OCI-LY3 (cell line): ENCODE measurements at regions not wholly inside any gene's neighbourhood (a gene's known extent, or its start where the extent isn't known, plus 50 kb on each side); places are given as distances from the start of the nearest gene placed in this dataset.

Source experiments
- EZH2phosphoT487 ChIP-seq: fragments of 200-600 bp; shearing (Covaris generic); IDR thresholded peaks from 2 replicates; pipeline ENCODE4 v1.6.1; 2018; ENCODE audit warnings: antibody characterized with exemption, mixed run types, low read depth
- TF ChIP-seq, protein P1 (sequence below): fragments of 200-600, 300-600 bp; sonication (generic); IDR thresholded peaks from 2 replicates; pipeline ENCODE4 v1.5.1; 2014; ENCODE audit warnings: antibody characterized with exemption, low read length, low read depth

DNA sequence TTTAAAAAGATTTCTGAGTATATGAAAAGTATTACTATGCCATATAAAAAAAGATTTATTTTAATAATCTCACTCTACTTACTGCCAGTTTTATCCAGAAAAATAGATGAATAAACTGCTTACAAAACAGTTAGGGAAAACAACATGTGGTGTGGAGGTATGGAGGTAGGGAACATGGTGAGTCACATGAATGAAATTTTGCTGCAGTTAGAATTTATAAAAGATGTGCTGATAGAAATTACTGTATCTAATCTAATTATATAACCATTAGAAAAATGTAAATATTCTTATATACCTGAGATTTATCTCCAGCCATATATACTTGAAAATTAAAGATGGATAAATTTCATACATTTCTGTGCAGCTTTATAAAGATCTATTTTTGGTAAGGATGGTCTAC, 184.0 kb upstream of the ANK2 start:
- TF ChIP-seq, protein P1, sequence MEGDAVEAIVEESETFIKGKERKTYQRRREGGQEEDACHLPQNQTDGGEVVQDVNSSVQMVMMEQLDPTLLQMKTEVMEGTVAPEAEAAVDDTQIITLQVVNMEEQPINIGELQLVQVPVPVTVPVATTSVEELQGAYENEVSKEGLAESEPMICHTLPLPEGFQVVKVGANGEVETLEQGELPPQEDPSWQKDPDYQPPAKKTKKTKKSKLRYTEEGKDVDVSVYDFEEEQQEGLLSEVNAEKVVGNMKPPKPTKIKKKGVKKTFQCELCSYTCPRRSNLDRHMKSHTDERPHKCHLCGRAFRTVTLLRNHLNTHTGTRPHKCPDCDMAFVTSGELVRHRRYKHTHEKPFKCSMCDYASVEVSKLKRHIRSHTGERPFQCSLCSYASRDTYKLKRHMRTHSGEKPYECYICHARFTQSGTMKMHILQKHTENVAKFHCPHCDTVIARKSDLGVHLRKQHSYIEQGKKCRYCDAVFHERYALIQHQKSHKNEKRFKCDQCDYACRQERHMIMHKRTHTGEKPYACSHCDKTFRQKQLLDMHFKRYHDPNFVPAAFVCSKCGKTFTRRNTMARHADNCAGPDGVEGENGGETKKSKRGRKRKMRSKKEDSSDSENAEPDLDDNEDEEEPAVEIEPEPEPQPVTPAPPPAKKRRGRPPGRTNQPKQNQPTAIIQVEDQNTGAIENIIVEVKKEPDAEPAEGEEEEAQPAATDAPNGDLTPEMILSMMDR: no peak
- no peak for TF ChIP-seq EZH2phosphoT487
